NCI-H2227 (cell line): ENCODE measurements at regions not wholly inside any gene's neighbourhood (a gene's known extent, or its start where the extent isn't known, plus 50 kb on each side); places are given as distances from the start of the nearest gene placed in this dataset.

Experiments
- DNase-seq: peaks from one replicate; lab custom pipeline; 2025; ENCODE audit not compliant: unreplicated experiment; lab: John Stamatoyannopoulos, UW

DNA sequence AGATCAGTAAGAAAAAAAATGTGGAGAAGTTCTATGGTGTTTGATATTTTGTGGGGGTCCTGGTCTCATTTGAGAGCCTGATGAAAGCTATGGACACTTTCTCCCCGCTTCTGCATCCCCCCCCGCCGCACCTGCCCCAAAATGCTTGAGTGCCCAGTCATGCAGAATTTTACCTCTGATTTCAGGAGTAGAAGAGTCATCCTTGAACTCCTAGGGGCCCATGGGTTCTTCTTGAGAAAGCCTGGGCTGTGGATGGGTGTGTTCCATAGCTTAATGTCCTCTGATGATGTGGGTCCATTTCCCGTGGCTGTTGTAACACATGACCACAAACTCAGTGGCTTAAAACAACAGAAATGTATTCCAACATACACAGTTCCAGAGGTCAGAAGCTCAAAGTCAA, 248.8 kb upstream of the PWP1 start:
- DNase-seq, result no peak

DNA sequence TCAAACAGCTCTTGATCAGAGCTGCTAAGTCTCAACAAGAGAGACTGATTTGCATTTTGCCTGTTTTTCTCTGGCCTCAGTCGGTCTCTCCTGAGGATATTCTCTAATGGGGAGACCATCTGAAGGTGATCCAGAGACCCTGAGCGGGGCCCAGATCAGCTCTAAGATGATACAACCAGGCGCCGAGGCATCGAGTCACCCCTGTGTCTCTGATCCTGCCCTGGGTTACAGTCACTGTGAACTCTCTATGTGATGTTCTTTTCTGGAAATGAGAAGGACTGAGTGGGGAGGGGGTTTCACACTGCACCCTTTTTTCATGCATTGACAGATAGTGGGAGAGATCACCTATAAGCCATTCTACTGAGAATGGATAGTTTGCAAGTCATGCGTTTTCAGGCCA, 247.6 kb upstream of the PWP1 start:
- DNase-seq, result no peak

DNA sequence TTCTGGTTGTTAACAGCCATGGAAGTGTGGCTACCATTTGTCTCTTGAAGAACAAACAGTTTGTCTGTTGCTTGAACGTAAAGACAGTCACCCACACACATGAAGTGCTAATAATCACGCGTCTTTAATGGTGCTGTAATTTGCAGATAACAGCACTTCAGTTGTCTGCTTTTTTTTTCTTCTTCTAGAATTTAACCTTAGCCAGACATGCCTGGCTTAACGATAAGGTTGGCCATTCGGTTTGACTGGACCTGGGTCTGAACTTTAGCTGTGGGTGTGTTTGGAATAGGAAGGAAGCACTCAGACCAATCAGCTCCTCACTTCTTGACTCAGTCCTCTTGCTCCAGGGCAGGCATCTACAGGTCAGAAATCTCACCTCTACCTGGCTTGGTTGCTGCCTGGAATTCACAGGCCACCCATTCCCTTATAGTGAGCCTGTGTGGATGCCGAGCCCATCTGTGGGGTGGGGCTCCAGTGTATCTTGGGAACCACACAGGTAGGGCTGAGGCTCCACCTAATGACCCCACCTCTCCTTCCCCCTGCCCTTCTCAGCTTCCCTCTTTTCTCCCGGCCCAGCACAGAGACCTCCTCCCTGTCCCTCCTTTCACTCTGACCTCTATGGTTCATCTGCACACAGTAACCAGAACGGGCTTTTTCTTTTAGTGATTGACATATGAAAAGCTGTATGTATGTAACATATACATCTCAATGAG, 246.4 kb upstream of the PWP1 start:
- DNase-seq, result no peak

DNA sequence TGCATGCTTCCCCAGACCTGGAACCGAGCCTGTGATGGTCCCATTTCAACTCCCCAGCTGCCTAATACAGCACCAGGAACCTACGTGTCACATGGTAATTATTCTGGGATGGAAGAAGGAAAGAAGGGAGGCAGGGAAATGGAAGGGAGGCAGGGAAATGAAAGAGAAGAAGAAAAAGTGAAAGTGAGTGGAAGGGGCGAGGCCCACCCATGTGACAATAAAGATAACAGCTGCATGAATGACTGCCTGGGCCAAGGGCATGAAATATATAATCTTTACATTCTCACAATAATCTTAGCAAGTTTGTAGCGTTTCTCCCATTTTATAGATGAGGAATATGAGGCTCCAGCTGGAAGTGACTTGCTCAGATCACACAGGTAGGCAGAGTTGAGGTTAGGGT, 245.0 kb upstream of the PWP1 start:
- DNase-seq, result no peak

DNA sequence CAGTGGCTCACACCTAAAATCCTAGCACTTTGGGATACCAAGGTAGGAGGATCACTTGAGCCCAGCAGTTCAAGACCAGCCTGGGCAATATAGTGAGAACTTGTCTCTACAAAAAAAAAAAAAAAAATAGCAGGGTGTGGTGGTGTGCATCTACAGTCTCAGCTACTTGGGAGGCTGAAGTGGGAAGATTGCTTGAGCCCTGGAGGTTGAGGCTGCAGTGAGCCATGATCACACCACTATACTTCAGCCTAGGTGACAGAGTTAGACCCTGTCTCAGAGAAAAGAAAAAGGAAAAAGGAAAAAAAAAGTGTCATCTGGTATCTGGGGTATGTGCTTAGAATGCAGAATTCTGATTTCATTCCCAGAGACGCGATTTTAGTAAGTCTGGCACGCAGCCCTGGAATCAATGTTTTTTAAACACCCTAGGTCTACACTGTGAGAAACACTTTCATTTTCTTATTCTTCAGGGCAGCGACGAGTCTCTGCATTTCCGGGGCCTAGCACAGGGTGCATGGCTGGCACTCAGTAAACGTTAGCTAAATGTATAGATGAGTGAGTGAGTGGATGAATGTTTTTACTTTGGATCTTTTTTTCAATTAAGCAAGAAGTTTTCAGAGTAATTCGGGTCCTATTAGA, 243.8 kb upstream of the PWP1 start:
- no peak for DNase-seq

DNA sequence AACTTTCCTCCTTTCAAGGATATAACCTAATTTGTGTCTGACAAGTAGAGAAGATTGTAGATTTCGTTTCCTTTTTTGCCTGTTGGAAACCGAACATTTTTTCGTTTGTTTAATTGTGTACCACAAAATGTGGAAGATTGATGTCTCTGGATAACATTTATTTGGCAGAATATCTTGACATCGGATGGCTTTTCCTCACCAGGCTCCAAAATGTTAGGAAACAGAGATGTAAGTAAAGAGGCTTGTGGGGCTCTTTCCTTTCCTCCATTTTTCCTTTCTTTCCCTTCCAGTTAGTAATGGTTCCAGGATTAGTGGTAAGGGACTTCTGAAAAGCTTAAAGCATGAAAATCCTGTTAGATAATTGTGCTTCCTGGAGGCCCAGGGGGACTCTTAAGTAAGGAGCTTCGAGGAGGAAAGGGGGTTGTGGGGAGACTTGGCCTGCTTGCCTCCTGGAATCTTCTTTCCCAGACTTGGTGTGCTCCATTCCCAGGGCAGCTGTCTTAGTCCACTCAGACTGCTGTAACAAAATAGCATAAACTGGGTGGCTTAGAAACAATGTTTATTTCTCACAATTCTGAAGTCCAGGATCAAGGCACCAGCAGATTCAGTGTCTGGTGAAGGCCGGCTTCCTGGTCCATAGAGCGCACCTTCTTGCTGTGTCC, 243.1 kb upstream of the PWP1 start:
- DNase-seq, result no peak

DNA sequence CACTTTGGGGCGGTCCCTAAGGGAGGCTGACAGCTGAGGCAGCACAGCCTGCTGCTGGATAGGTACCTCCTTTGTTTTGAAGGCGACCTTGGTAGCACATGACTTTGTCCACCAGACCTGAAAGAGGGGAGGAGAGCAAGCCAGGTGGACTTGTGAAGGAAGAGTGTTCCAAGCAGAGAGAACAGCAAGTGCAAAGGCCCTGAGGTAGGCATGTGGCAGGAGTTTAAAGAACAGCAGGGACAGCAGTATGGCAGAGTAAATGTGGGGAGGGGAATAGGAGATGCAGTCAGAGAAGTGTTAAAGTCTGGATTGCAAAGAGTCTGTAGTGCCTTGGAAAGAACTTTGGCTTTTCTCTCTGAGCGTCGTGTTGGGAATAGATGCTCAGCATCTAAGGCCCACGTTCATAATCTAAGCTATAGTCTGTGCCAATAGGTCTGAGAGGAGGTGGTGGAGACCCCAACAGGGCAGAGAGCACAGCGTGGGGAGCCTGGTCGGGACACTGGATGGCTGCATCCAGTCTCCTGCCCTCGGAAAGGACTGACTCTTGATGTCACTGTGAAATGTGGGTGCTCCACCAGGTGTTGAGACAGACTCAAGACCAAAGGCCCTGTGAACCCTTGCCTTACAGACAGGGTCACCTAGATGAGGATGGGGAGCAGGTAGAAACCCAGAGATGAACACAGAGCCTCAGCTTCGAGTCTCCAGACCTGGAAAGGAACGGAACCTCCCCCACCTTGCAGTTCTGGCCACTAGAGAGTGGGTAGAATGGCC, 242.1 kb upstream of the PWP1 start:
- no peak for DNase-seq

DNA sequence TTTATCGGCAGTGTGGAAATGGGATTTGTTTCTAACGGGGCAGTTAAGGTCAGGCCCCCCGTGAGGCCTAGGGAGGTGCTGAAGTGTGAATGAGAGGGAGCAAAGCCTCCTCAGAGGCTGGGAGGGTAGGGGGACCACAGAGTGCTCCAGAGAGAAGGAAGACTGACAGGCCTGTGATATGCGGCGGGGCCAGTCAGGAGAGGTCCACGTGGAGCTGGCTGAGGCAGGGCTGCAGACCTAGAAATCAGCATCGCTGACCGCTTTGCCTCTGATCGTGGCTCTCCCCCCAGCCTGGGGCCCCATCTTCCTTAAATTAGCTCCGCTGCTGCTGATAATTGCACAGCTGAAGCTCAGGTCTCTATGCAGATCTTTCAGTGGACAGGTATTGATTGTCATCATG, 240.8 kb upstream of the PWP1 start:
- no peak for DNase-seq

DNA sequence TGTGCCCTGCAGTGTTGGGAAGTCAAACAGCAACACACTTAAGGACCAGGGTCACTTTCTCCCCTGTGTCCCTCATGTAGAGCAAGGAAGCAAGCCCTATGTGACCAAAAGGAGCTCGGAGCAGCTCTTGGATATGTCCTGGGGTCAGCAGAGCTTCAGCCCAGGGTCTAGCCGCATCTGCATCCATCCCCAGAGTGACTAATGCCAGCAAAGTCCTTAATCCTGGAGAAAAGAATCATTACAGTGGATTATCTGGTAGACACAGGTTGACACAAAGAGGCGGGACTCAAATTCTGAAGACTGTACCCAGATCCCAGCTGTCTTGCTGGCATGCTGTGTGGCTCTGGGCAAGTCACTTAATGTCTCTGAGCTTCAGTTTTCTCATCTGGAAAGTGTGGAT, 239.1 kb upstream of the PWP1 start:
- no peak for DNase-seq

DNA sequence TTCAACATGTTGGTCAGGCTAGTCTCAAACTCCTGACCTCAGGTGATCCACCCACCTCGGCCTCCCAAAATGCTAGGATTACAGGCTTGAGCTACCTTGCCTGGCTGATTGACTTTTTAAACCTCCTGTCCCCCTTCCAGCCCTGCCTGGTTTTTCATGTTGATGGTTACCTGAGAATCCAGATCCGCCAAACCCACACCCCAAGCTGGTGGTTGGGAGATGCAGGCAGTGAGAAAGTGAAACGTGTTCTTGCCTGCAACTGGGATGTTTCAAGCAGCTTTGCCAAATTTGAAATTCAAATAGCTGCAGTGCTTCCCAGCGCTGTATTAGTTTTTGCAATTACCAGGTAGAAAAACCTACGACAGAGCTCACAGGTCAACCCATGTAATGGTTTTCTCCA, 238.3 kb upstream of the PWP1 start:
- DNase-seq, result no peak

DNA sequence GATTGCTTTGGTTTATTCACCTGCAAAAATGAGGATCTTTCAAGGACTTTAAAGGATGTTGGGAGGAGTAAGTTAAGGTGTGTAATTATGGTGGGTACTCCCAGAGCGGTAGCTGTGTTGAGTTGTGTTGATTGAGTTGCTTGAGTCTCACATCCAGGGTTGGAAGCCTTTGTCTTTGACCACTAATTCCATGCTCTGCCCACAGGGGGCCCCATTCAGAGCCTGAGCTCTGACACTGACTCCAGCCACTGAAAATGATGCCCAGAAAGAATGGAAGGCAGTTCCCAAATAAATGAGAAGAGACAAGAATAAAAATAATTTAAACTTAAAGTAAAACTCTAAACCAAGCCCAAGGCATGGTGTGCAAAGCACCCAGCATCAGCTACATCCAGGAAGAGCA, 237.4 kb upstream of the PWP1 start:
- DNase-seq, result peak; percentile 28

DNA sequence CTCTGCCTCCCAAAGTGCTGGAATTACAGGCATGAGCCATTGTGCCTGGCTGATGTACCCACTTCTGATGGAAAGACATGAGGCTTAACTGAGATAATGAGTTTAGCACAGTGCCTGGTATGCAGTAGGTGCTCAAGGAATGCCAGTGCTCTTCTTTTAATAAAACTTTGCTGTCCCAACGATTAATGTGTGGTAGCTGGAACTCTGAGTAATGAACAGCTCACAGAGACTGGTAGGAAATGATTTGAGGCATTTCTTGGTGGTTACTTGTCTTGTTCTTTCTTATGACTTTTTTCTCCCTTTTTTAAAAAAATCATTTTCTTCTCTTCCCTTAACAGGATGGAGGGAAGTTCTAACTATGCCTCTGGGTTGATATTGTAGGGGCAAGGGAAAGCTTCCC, 235.7 kb upstream of the PWP1 start:
- DNase-seq, result no peak

DNA sequence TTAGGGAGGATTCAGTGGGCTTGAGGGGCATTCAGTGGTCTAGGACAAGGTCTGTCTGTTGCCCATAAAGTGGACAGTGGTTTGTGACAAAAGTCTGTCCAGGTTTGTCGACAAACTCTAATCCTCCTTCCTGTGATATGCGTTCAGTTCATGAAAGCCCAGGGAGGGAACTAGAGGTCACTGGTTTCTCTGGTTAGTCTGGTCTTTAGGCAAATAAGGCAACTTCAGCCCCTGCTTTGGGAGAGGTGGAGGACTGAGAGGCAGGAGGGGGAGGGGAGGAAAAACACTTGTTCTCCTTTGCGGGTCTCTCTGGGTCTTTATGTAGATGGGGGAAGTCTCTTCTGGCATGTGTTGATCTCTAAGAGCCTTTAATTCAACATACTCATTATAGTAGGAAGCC, 235.1 kb upstream of the PWP1 start:
- no peak for DNase-seq

DNA sequence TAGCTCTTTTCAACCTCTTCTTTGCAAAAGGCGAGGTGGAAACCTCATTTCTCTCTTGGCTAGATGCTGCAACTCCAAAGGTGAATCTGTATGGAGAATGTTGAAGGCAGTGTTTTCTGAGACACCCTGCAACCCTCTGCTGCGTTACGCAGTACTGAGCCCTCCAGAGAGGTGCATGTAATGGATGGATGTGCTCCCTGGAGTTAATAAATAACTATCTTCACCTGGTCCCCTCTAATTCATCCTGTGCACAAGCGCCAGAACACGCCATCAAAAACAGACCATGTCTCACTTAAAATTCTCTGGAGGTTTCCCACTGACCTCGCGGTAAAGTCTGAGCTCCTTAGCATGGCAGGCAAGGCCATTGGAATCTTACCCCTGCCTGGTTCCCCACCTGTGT, 234.4 kb upstream of the PWP1 start:
- no peak for DNase-seq

DNA sequence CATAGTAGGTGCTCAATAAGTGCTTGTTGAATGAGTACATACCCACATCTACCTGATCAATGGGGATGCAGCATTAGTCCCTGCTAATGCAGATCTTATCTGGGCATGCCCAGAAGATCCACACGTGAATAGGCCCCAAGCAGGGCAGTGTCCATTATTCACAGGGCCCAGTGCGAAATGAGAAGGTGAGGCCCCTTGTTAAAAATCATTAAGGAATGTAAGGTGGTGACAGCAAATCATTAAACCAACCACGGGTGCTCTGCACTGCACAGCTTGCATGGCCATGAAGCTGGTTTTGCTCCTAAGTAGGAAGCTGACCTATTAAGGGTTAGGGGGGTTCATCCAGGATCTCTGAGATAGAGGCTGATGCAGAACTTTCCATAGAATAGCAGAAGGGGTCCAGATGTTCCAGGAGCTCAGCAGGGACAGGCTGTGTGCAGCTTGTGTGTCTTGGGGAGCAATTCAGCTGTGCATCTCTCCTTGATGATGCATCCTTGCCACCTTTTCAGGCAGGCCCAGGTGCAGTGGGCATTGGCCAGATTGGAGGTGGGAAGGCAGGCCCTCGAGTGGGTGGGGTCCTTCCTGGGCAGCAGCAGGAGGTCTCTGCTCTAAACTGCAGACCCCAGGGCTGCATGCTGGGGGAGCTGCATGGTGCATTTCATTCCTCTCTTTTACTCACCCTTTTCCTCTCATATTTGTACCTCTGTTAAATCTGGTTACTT, 231.3 kb upstream of the PWP1 start:
- DNase-seq, result no peak

DNA sequence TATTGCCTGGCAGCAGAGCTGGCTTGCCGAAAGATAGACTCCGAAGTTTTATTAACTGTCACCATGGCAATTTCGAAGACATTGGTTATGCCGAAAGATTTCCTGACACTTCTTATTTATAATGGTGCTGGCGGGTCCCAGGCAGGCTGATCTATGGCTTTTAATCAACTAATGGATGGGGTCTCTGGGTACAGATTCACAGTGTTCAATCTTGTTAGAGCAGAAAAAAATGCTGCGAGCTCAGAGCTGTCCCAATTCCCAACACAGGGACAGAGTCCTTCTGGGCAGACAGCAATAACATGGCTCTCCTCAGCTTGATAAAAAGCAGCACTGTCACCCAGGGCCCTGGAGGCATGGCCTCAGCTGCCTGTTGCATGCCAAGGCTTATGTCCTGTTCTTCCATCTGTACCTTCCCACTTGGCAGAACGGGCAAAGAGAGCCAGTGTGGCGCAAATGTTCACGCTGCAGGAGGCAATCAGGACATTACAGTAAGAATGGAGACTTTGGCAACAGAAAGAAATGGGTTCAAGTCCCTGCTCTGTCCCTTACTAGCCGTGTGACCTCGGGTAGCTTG, 228.2 kb upstream of the PWP1 start:
- no peak for DNase-seq

DNA sequence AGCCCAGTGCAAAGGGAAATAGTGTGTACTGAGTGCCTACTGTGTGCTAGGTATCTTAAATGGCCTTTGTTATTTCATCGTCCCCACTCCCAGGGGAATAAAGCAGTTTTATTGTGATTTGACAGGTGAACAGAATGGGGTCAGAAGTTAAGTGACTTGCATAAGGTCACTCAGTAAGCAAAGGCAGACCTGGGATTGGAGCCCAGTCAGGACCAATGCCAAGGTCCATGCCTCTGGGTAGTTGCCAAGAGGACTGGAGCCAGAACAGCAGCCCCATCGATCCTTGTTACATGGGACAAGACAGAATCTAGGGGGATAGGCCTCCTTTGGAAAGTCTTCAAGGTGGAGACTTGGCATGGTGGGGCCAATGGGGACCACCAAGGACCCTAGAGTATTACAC, 227.4 kb upstream of the PWP1 start:
- no peak for DNase-seq

DNA sequence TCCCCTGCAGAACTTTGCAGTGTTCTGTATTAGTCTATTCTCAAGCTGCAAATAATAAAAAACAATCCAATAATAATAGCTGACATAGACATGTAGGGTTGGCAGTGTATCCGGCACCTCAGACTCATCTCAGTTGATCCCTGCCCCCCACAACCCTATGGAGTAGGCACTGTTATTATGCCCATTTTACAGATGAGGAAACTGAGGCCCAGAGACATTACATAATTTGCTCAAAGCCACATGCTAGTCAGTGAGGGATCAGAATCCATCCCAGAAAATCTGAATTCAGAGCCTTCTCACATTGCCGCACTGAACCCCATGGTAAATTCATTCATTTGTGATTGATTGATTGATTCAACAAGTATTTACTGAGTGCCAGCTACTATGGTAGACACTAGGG, 226.6 kb upstream of the PWP1 start:
- DNase-seq, result no peak

DNA sequence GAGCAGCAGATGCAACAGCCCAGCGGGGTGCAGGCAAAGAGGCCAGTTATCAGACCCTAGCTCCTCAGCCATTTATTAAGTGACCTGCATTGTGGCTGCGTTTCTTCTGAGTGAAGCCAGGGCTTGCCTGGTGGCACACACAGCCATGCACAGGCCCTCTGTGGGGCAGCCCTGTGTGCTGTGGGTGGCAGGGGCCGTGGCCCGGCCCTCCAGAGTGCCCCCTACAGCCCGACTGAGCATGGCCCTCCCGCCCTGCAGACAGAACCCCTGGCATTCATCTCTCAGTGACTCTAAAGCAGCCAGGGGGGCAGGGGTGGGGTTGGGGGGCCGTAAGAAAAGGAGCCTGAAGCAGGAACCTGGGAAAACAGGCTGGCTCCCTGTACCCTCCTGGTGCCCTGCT, 226.0 kb upstream of the PWP1 start:
- DNase-seq, result peak; percentile 52

DNA sequence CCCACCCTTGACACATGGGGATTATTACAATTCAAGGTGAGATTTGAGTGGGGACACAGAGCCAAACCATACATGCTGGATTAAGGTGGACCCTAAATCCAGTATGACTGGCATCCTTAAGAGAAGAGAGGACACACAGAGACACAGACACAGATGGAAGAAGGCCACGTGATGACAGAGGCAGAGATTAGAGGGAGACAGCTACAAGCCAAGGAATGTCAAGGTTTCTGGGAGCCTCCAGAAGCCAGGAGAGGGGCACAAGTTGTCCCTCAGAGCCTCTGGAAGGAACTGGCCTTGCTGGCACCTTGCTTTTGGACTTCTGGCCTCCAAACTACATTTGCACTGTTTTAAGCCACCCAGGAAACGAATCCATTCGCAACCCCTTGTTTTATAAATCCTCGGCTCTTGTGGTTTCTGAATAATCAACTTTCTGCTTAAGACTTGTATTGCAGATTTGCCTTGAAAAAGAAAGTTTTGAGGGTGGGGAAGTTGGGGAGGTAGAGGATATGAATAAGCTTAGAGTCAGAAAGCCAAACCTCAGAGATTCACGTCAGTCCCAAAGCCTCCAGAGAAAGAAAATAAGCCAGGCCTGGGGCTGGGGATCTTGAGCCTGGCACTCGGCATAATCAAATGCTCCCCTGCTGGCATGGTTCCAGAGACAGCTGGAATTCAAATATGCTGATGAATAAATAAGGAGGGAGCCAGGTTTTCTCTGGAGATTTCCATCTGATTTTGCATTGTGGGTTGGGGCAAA, 224.2 kb upstream of the PWP1 start:
- no peak for DNase-seq
